ENCODE measurements at regions not wholly inside any gene's neighbourhood (a gene's known extent, or its start where the extent isn't known, plus 50 kb on each side); places are given as distances from the start of the nearest gene placed in this dataset.

GRCh38 chr2:76211991-76212985, 501.6 kb upstream of the GCFC2 start:
- TF ChIP-seq CTCF (conservative IDR thresholded peaks at IDR 0.05), result no peak
- TF ChIP-seq ZFX (IDR thresholded peaks at IDR 0.05), result no peak

Measured in C4-2B (cell line).